Trophoblast cell (in vitro differentiated cells and primary cell): ENCODE measurements at regions not wholly inside any gene's neighbourhood (a gene's known extent, or its start where the extent isn't known, plus 50 kb on each side); places are given as distances from the start of the nearest gene placed in this dataset.
A peak's percentile ranks its signal among the peaks of the same experiment; 100 is the strongest.

Source experiments
- DNase-seq, 2 donors: peaks; one replicate each; pipeline ENCODE4 v3.0.0-alpha.2; 2016
- H2AFZ ChIP-seq: 2 replicates; pipeline ENCODE4 v1.6.1; 2013; ENCODE audit warnings: low read length, moderate library complexity, mild to moderate bottlenecking; ENCODE audit not compliant: insufficient read depth, poor library complexity
- H2AK5ac ChIP-seq: 2 replicates; pipeline ENCODE4 v1.6.1; 2013; ENCODE audit warnings: mild to moderate bottlenecking, low read length
- H2BK120ac ChIP-seq: 2 replicates; pipeline ENCODE4 v1.6.1; 2013; ENCODE audit warnings: low read length, mild to moderate bottlenecking, moderate library complexity; ENCODE audit not compliant: insufficient read depth, poor library complexity
- H2BK12ac ChIP-seq: 2 replicates; pipeline ENCODE4 v1.6.1; 2013; ENCODE audit warnings: mild to moderate bottlenecking, low read length, moderate library complexity
- H2BK5ac ChIP-seq: 2 replicates; pipeline ENCODE4 v1.6.1; 2013; ENCODE audit warnings: low read length, low read depth, moderate library complexity, mild to moderate bottlenecking; ENCODE audit not compliant: poor library complexity
- H3K14ac ChIP-seq: 2 replicates; pipeline ENCODE4 v1.6.1; 2013; ENCODE audit warnings: mild to moderate bottlenecking, low read length
- H3K18ac ChIP-seq: 2 replicates; pipeline ENCODE4 v1.6.1; 2013; ENCODE audit warnings: mild to moderate bottlenecking, low read length
- H3K23ac ChIP-seq: 2 replicates; pipeline ENCODE4 v1.6.1; 2013; ENCODE audit warnings: low read length
- H3K27ac ChIP-seq: 2 replicates; pipeline ENCODE4 v1.5.1; 2013; ENCODE audit warnings: low read depth, mild to moderate bottlenecking, inconsistent platforms, low read length, moderate library complexity
- H3K27me3 ChIP-seq: 2 replicates; pipeline ENCODE4 v1.6.1; 2013; ENCODE audit warnings: inconsistent platforms, mild to moderate bottlenecking, low read length, moderate library complexity; ENCODE audit not compliant: insufficient read depth
- H3K36me3 ChIP-seq, 2 experiments: 1 replicate in 1 of 2; 2 replicates in 1 of 2; pipeline ENCODE4 v1.6.1; 2013; ENCODE audit warnings: low read length in 2 of 2, mild to moderate bottlenecking in 2 of 2, moderate library complexity in 1 of 2; ENCODE audit not compliant: insufficient read depth in 2 of 2, control insufficient read depth in 1 of 2
- H3K4ac ChIP-seq: 2 replicates; pipeline ENCODE4 v1.6.1; 2013; ENCODE audit warnings: low read depth, mild to moderate bottlenecking, low read length, moderate library complexity
- H3K4me1 ChIP-seq, 2 experiments: 1 replicate in 1 of 2; 2 replicates in 1 of 2; pipeline ENCODE4 v1.6.1; 2013; ENCODE audit warnings: low read length in 2 of 2, mild to moderate bottlenecking in 2 of 2, moderate library complexity in 1 of 2; ENCODE audit not compliant: insufficient read depth in 2 of 2, control insufficient read depth in 1 of 2
- H3K4me2 ChIP-seq: 2 replicates; pipeline ENCODE4 v1.6.1; 2013; ENCODE audit warnings: inconsistent platforms, mild to moderate bottlenecking, low read length, moderate library complexity
- H3K4me3 ChIP-seq: 2 replicates; pipeline ENCODE4 v1.5.1; 2013; ENCODE audit warnings: mild to moderate bottlenecking, low read depth, low read length, inconsistent platforms
- H3K79me1 ChIP-seq: one replicate; pipeline ENCODE4 v1.6.1; 2013; ENCODE audit warnings: low read length
- H3K79me2 ChIP-seq: 2 replicates; pipeline ENCODE4 v1.6.1; 2013; ENCODE audit warnings: low read length, mild to moderate bottlenecking; ENCODE audit not compliant: control insufficient read depth, insufficient read depth, poor library complexity
- H3K9ac ChIP-seq: 2 replicates; pipeline ENCODE4 v1.6.1; 2013; ENCODE audit warnings: mild to moderate bottlenecking, low read length
- H3K9me3 ChIP-seq: 2 replicates; pipeline ENCODE4 v1.6.1; 2013; ENCODE audit warnings: low read depth, mild to moderate bottlenecking, control low read depth, inconsistent platforms, low read length; ENCODE audit not compliant: insufficient read depth
- H4K12ac ChIP-seq: 2 replicates; pipeline ENCODE4 v1.6.1; 2013; ENCODE audit warnings: low read depth, mild to moderate bottlenecking, low read length, moderate library complexity
- H4K8ac ChIP-seq: 2 replicates; pipeline ENCODE4 v1.6.1; 2013; ENCODE audit warnings: low read depth, mild to moderate bottlenecking, low read length, moderate library complexity
- H4K91ac ChIP-seq: one replicate; pipeline ENCODE4 v1.6.1; 2013; ENCODE audit warnings: low read depth, mild to moderate bottlenecking, low read length, moderate library complexity
- WGBS: extraction: QIAGEN DNeasy Blood & Tissue Kit; methylation state at CpG from one replicate; pipeline ENCODE4 v1.1.7; 2013; ENCODE audit warnings: missing lambda C conversion rate; ENCODE audit not compliant: insufficient read length, insufficient coverage; ENCODE audit errors: extremely low coverage; 5-methylcytosine and 5-hydroxymethylcytosine counted together

DNA sequence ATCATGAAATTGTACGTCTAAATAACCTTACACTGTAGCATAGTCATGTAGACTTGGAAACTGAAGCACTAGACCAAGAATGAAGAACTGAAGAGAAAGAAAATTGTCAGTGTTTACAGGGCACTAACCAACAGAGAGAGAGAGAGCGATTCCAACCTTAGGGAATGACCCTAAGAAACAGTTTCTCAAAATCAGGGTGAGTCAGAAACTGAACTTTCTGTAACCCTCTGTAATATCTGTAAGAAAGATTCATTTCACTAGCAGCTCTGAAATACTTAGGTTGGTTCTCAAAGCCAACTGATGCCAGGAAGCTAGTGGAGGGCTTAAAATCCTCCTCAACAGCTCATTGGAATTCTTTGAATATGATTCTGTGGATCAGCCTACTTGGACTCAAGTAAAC is 936.9 kb downstream of the EFNB2 start:
- WGBS = no CpG with 5 or more reads among the region's 2 CpGs
- H3K9ac ChIP-seq = no peak overlapping the region
- no peak overlapping the region for H3K4me2 ChIP-seq
- H2BK5ac ChIP-seq = no peak overlapping the region
- no peak for DNase-seq
- H3K18ac ChIP-seq = no peak overlapping the region
- H2AK5ac ChIP-seq = no peak overlapping the region
- no peak overlapping the region for H4K12ac ChIP-seq
- no peak overlapping the region for H4K91ac ChIP-seq
- no peak overlapping the region for H2AFZ ChIP-seq
- H3K79me2 ChIP-seq = no peaks in the 10 kb centered on the region
- H2BK12ac ChIP-seq = no peak overlapping the region
- H3K27me3 ChIP-seq = no peaks in the 10 kb centered on the region
- H3K36me3 ChIP-seq = no peaks in the 10 kb centered on the region
- no peak overlapping the region for H3K4ac ChIP-seq
- peaks cover 0 to 1% of the 10 kb centered on the region in 2 experiments for H3K4me1 ChIP-seq
- no peak overlapping the region for H3K4me3 ChIP-seq
- H3K14ac ChIP-seq = no peak overlapping the region
- H3K27ac ChIP-seq = no peak overlapping the region
- H3K9me3 ChIP-seq = no peaks in the 10 kb centered on the region
- H3K23ac ChIP-seq = no peak overlapping the region
- no peak overlapping the region for H2BK120ac ChIP-seq
- no peak overlapping the region for H4K8ac ChIP-seq
- no peaks in the 10 kb centered on the region for H3K79me1 ChIP-seq

DNA sequence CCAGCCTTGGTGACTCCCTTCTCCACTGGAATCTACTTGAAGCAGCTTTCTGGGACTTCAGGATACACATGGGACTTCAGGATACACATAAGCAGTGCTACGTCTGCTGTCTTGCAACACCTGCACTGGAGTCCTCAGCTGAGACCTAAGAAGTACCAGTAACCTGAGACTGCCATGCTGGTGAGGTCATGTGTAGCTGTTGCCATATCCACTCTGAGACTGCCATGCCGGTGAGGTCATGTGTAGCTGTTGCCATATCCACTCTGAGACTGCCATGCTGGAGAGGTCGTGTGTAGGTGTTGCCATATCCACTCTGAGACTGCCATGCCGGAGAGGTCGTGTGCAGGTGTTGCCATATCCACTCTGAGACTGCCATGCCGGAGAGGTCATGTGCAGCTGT is 937.9 kb downstream of the EFNB2 start:
- Histone ChIP-seq H3K27me3 (no peaks in the 10 kb centered on the region), H3K4ac (no peak overlapping the region), H4K91ac (no peak overlapping the region), H2AK5ac (no peak overlapping the region), H3K79me2 (no peaks in the 10 kb centered on the region), H3K9ac (no peak overlapping the region), H4K12ac (no peak overlapping the region), H3K18ac (no peak overlapping the region), H3K14ac (no peak overlapping the region), H3K4me3 (no peak overlapping the region), H4K8ac (no peak overlapping the region), H3K36me3 (no peaks in the 10 kb centered on the region), H2BK120ac (no peak overlapping the region), H2BK5ac (no peak overlapping the region), H3K4me2 (no peak overlapping the region), H3K27ac (no peak overlapping the region), H2BK12ac (no peak overlapping the region), H3K4me1 (peaks cover 0 to 1% of the 10 kb centered on the region in 2 experiments), H3K23ac (no peak overlapping the region), H3K79me1 (no peaks in the 10 kb centered on the region), H3K9me3 (peaks cover under 1% of the 10 kb centered on the region), H2AFZ (no peak overlapping the region)
- DNase-seq = peak; percentile 6 to 8
- no CpG with 5 or more reads among the region's 6 CpGs for WGBS

DNA sequence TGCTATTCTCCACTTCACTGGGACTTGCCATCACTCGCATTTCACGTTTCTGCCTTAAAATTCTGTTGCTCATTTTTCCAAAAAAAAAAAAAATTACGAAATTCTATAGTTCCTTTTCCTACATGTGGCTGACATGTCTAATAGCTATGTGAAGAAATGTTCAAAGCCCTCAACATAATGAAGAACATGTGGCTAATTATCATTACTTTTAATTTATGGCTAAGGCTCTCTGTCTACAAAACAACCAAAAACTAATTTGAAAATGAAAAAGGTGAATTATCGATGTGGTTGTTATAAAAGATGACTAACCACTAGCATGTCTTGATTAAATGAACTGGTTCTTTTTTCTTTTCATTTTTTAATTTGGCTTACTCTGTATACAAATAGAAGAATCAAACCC is 940.0 kb downstream of the EFNB2 start:
- Histone ChIP-seq H2BK12ac (no peak overlapping the region), H2BK5ac (no peak overlapping the region), H3K27me3 (no peaks in the 10 kb centered on the region), H3K23ac (no peak overlapping the region), H3K4ac (no peak overlapping the region), H3K18ac (no peak overlapping the region), H3K27ac (no peak overlapping the region), H3K9me3 (peaks cover 2% of the 10 kb centered on the region), H2AFZ (no peak overlapping the region), H3K14ac (no peak overlapping the region), H4K8ac (no peak overlapping the region), H4K12ac (no peak overlapping the region), H3K79me1 (peaks cover 4% of the 10 kb centered on the region), H2BK120ac (no peak overlapping the region), H3K4me2 (no peak overlapping the region), H3K4me3 (no peak overlapping the region), H3K9ac (no peak overlapping the region), H3K36me3 (peaks cover 0 to 1% of the 10 kb centered on the region in 2 experiments), H2AK5ac (no peak overlapping the region), H4K91ac (no peak overlapping the region), H3K79me2 (no peaks in the 10 kb centered on the region), H3K4me1 (peaks cover 2 to 6% of the 10 kb centered on the region in 2 experiments)
- DNase-seq = no peak
- WGBS = 100% methylated on average over 1 of the region's 4 CpGs

DNA sequence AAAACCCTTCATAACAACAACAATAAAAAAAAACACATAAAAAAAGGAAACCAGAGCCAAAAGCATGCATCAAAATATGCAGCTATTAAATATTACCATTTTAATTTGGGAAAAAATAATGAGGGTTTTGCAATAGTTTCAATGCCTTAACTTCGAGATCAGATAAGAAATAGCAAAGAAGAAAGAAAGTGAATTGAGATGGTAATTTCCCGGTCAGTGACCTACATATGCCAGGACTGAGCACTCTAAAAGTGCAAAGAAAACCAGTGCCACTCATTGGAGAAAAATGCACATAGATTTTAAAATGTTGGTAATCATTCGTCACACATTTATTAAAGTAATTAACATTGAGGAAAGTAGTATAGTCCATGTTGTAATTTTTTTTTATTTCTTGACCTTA is 944.2 kb downstream of the EFNB2 start:
- Histone ChIP-seq H2AFZ (no peak overlapping the region), H4K8ac (no peak overlapping the region), H3K4me3 (no peak overlapping the region), H3K9ac (no peak overlapping the region), H2BK5ac (no peak overlapping the region), H2AK5ac (no peak overlapping the region), H2BK12ac (no peak overlapping the region), H2BK120ac (no peak overlapping the region), H3K4me2 (no peak overlapping the region), H3K9me3 (peaks cover 2% of the 10 kb centered on the region), H4K91ac (no peak overlapping the region), H3K4ac (no peak overlapping the region), H3K27ac (no peak overlapping the region), H3K36me3 (peaks cover 0 to 1% of the 10 kb centered on the region in 2 experiments), H3K18ac (no peak overlapping the region), H4K12ac (no peak overlapping the region), H3K23ac (no peak overlapping the region), H3K14ac (no peak overlapping the region), H3K79me1 (peaks cover 11% of the 10 kb centered on the region), H3K27me3 (no peaks in the 10 kb centered on the region), H3K79me2 (peaks cover 1% of the 10 kb centered on the region), H3K4me1 (peaks cover 4 to 11% of the 10 kb centered on the region in 2 experiments)
- WGBS = no CpG with 5 or more reads among the region's 3 CpGs
- no peak for DNase-seq
